K562 (cell line): ENCODE measurements at regions not wholly inside any gene's neighbourhood (a gene's known extent, or its start where the extent isn't known, plus 50 kb on each side); places are given as distances from the start of the nearest gene placed in this dataset.

ENCODE experiments used
- ATF1 ChIP-seq, 2 experiments: fragments of 450-650 bp in 1 of 2; IDR thresholded peaks; 2 replicates each; pipeline ENCODE4 v1.6.1; 2016; ENCODE audit warnings: missing compliant biosample characterization in 1 of 2, missing genetic modification characterization in 1 of 2
- BMI1 ChIP-seq: fragments of 150-350 bp; IDR thresholded peaks from 2 replicates; pipeline ENCODE4 v1.6.1; 2014; ENCODE audit warnings: low read length
- CTCF ChIP-seq, 3 experiments: IDR thresholded peaks in 2 of 3; conservative IDR thresholded peaks in 1 of 3; 2 replicates each; pipeline ENCODE4 v1.5.1; 2011 to 2012; ENCODE audit warnings: low read length in 3 of 3, mild to moderate bottlenecking in 3 of 3, control low read depth in 2 of 3, improper control_type of control experiment in 1 of 3, inconsistent platforms in 1 of 3, low read depth in 1 of 3, mixed read lengths in 1 of 3, moderate library complexity in 1 of 3; ENCODE audit not compliant: insufficient read depth in 2 of 3
- EP300 ChIP-seq: IDR thresholded peaks from 2 replicates; pipeline ENCODE4 v1.6.1; 2012; ENCODE audit warnings: low read length, improper control_type of control experiment
- ESRRA ChIP-seq: fragments of 450-650 bp; IDR thresholded peaks from 2 replicates; pipeline ENCODE4 v1.6.1; 2014; ENCODE audit warnings: low read depth, mild to moderate bottlenecking, moderate library complexity, borderline replicate concordance
- ESRRB ChIP-seq: fragments of 250-450 bp; sonication (Bioruptor Pico); IDR thresholded peaks from 2 replicates; pipeline ENCODE4 v1.5.0; 2020; ENCODE audit warnings: mild to moderate bottlenecking, moderate library complexity, borderline replicate concordance
- MXD1 ChIP-seq: fragments of 250-450 bp; sonication (Bioruptor Pico); IDR thresholded peaks from 2 replicates; pipeline ENCODE4 v1.8.0; 2021; ENCODE audit warnings: borderline replicate concordance, mild to moderate bottlenecking, moderate library complexity; ENCODE audit not compliant: poor library complexity, severe bottlenecking
- NRF1 ChIP-seq, 2 experiments: fragments of 450-650 bp; IDR thresholded peaks in 1 of 2; conservative IDR thresholded peaks in 1 of 2; 2 replicates each; pipeline ENCODE4 v1.6.1; 2014; ENCODE audit warnings: mild to moderate bottlenecking in 2 of 2
- POLR2A ChIP-seq: fragments of 450-650 bp; conservative IDR thresholded peaks from 2 replicates; pipeline ENCODE4 v1.6.1; 2016
- SMARCB1 ChIP-seq: IDR thresholded peaks from 2 replicates; pipeline ENCODE4 v1.6.1; 2011; ENCODE audit warnings: improper control_type of control experiment, low read depth; ENCODE audit not compliant: insufficient read length
- SNIP1 ChIP-seq: fragments of 450-650 bp; IDR thresholded peaks from 2 replicates; pipeline ENCODE4 v1.7.1; 2017; ENCODE audit warnings: low read depth, mild to moderate bottlenecking
- ZFX ChIP-seq: sonication (generic); formaldehyde crosslinking; IDR thresholded peaks from 2 replicates; pipeline ENCODE4 v1.8.0; 2022; ENCODE audit warnings: mild to moderate bottlenecking, missing genetic modification reagents, moderate library complexity
- ZNF174 ChIP-seq: fragments of 250-450 bp; sonication (Bioruptor Pico); IDR thresholded peaks from 2 replicates; pipeline ENCODE4 v1.4.0; 2020; ENCODE audit warnings: mild to moderate bottlenecking
- ZNF239 ChIP-seq: fragments of 250-450 bp; sonication (Bioruptor Pico); IDR thresholded peaks from 2 replicates; pipeline ENCODE4 v1.4.0; 2020; ENCODE audit warnings: mild to moderate bottlenecking

GRCh38 chr9:88642336-88642735 lies 107.4 kb downstream of the NXNL2 start:
- TF ChIP-seq ZNF174 (no peak), SNIP1 (no peak), SMARCB1 (no peak), BMI1 (no peak), CTCF (IDR thresholded peaks at IDR 0.05 in 2 of 3, conservative IDR thresholded peaks at IDR 0.05 in 1 of 3; ENCODE audit: insufficient read depth in 2 of 3, low read depth in 1 of 3, low read length in 3 of 3) (no peak), ZNF239 (CRISPR knock-in tag) (no peak), NRF1 (conservative IDR thresholded peaks at IDR 0.05 in 1 of 2, IDR thresholded peaks at IDR 0.05 in 1 of 2) (no peak), POLR2A (no peak), MXD1 (CRISPR knock-in tag) (no peak), ZFX (CRISPR knock-in tag) (no peak), ESRRB (CRISPR knock-in tag) (no peak), EP300 (no peak), ATF1 (CRISPR knock-in tag; IDR thresholded peaks at IDR 0.05) (no peak), ATF1 (tag; IDR thresholded peaks at IDR 0.05) (no peak), ESRRA (no peak)
